Panc1 (cell line): ENCODE measurements at regions not wholly inside any gene's neighbourhood (a gene's known extent, or its start where the extent isn't known, plus 50 kb on each side); places are given as distances from the start of the nearest gene placed in this dataset.

ENCODE experiments used
- ATAC-seq: fragments of 200-7000 bp; cut with Tn5 transposase; 2 replicates; pipeline ENCODE4 v1.9.1; 2020; ENCODE audit warnings: mild to moderate bottlenecking, moderate library complexity
- BruUV-seq: library from RNA; stranded (reverse); fragments of 400-500 nt; replicated peaks from 2 replicates; lab custom pipeline; 2021; lab: Mats Ljungman, UMichigan
- CTCF ChIA-PET: fragments of 300-600 bp; sonication (Branson Sonifier 250); formaldehyde crosslinking; loops from one replicate; lab custom pipeline; 2022; ENCODE audit warnings: antibody characterized with exemption; lab: Charles Lee
- POLR2A ChIA-PET: fragments of 300-600 bp; sonication (Branson Sonifier 250); formaldehyde crosslinking; loops from one replicate; lab custom pipeline; 2022; ENCODE audit warnings: antibody characterized with exemption; lab: Charles Lee
- DNase-seq: peaks from one replicate; pipeline ENCODE4 v3.0.0-alpha.2; 2010; ENCODE audit warnings: low read depth, low spot score
- H3K27ac ChIP-seq: 2 replicates; pipeline ENCODE4 v1.5.1; 2011; ENCODE audit warnings: mild to moderate bottlenecking, low read length, inconsistent platforms
- H3K27me3 ChIP-seq: fragments of 200-500 bp; sonication (Bioruptor generic); 2 replicates; pipeline ENCODE4 v1.6.0; 2014; ENCODE audit warnings: low read length, inconsistent platforms; ENCODE audit not compliant: control insufficient read depth, insufficient read depth
- H3K36me3 ChIP-seq: fragments of 200-500 bp; sonication (Bioruptor generic); 2 replicates; pipeline ENCODE4 v1.5.1; 2014; ENCODE audit warnings: inconsistent platforms, mild to moderate bottlenecking, low read length, moderate library complexity; ENCODE audit not compliant: control insufficient read depth, insufficient read depth
- H3K4me1 ChIP-seq: 2 replicates; pipeline ENCODE4 v1.5.1; 2011; ENCODE audit warnings: inconsistent platforms, mild to moderate bottlenecking, low read length, moderate library complexity; ENCODE audit not compliant: control insufficient read depth, insufficient read depth
- H3K4me3 ChIP-seq, 2 experiments: 2 replicates each; pipeline ENCODE4 v1.5.1; 2011 to 2012; ENCODE audit warnings: low read depth in 2 of 2, low read length in 2 of 2, mild to moderate bottlenecking in 2 of 2, inconsistent platforms in 1 of 2, moderate library complexity in 1 of 2
- H3K9me3 ChIP-seq: fragments of 200-500 bp; sonication (Bioruptor generic); 2 replicates; pipeline ENCODE4 v1.5.1; 2014; ENCODE audit warnings: low read depth, mild to moderate bottlenecking, inconsistent platforms, low read length, moderate library complexity; ENCODE audit not compliant: control insufficient read depth, insufficient read depth
- CTCF ChIP-seq: fragments of 450-650 bp; IDR thresholded peaks from 2 replicates; pipeline ENCODE4 v1.5.1; 2017; ENCODE audit warnings: mild to moderate bottlenecking
- POLR2AphosphoS5 ChIP-seq: IDR thresholded peaks from 2 replicates; pipeline ENCODE4 v1.6.1; 2012; ENCODE audit warnings: mild to moderate bottlenecking, low read depth, low read length, moderate library complexity
- REST ChIP-seq, 2 experiments: IDR thresholded peaks; 2 replicates each; pipeline ENCODE4 v1.6.1; 2011 to 2012; ENCODE audit warnings: low read depth in 2 of 2, control low read depth in 1 of 2, low read length in 1 of 2, mild to moderate bottlenecking in 1 of 2, moderate library complexity in 1 of 2; ENCODE audit not compliant: insufficient read depth in 1 of 2
- SIN3A ChIP-seq: IDR thresholded peaks from 2 replicates; pipeline ENCODE4 v1.6.1; 2012; ENCODE audit warnings: low read depth, mild to moderate bottlenecking, low read length, moderate library complexity, borderline replicate concordance; ENCODE audit not compliant: insufficient read depth
- TCF7L2 ChIP-seq: IDR thresholded peaks from 2 replicates; pipeline ENCODE4 v1.6.1; 2011; ENCODE audit warnings: mild to moderate bottlenecking, low read depth, low read length, inconsistent platforms
- in situ Hi-C: cut with HindIII; loops from 2 replicates; pipeline ENCODE4 v1.10.0; 2016; ENCODE audit warnings: low sequenced_read_pairs, low pct_unique_long_range_greater_than_20kb
- intact Hi-C: fragments of 100-400 bp; cut with micrococcal nuclease; formaldehyde crosslinking; loops from one replicate; pipeline ENCODE4 v1.10.0; 2022; ENCODE audit not compliant: unreplicated experiment

DNA sequence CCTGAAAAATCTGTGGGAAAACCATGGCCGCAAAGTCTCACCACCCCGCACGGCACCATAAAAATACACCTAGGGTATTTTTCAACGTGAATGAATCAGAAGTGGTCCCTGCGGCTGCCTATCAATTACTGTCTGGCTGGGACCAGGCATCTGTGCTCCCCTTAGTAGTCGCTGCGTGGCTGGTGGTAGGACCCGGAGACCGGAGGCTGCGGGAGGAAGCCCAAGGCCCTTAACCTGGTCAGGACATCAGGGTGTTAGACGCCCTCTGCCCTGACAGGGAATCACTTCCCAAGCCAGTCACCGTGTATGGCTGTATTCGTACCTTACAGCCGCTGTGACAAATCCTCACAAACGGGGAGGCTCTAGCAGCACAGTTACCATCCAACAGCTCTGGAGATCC, 141.5 kb upstream of the PPP2R2D start:
- ChIA-PET POLR2A (no interaction called here), CTCF (no interaction called here)
- DNase-seq (no peak), ATAC-seq (no peak)
- H3K36me3 ChIP-seq, result no peaks in the 10 kb centered on the region
- TF ChIP-seq CTCF (no peak), SIN3A (no peak), REST (IDR thresholded peaks at IDR 0.05; ENCODE audit: insufficient read depth in 1 of 2, low read depth in 2 of 2, low read length in 1 of 2) (no peak), TCF7L2 (no peak), POLR2AphosphoS5 (no peak)
- no peak overlapping the region for H3K4me3 ChIP-seq
- H3K27me3 ChIP-seq, result peaks cover 7% of the 10 kb centered on the region
- intact Hi-C loops, result no loop called here
- no peaks in the 10 kb centered on the region for H3K9me3 ChIP-seq
- no peak overlapping the region for H3K27ac ChIP-seq
- in situ Hi-C loops, result no loop called here
- no TSS peak for BruUV-seq
- H3K4me1 ChIP-seq, result no peaks in the 10 kb centered on the region

GRCh38 chr10:131760416-131761166, 140.2 kb upstream of the PPP2R2D start:
- peaks cover 7% of the 10 kb centered on the region for H3K27me3 ChIP-seq
- no peaks in the 10 kb centered on the region for H3K36me3 ChIP-seq
- CTCF ChIA-PET, result no interaction called here
- H3K27ac ChIP-seq, result no peak overlapping the region
- TF ChIP-seq REST (IDR thresholded peaks at IDR 0.05; ENCODE audit: insufficient read depth in 1 of 2, low read depth in 2 of 2, low read length in 1 of 2), result no peak
- TF ChIP-seq POLR2AphosphoS5, result no peak
- TF ChIP-seq TCF7L2, result no peak
- TF ChIP-seq SIN3A, result no peak
- no peak for TF ChIP-seq CTCF
- intact Hi-C loops, result no loop called here
- no peak for ATAC-seq
- H3K4me1 ChIP-seq, result no peaks in the 10 kb centered on the region
- H3K9me3 ChIP-seq, result no peaks in the 10 kb centered on the region
- no TSS peak for BruUV-seq
- in situ Hi-C loops, result no loop called here
- no peak overlapping the region for H3K4me3 ChIP-seq
- POLR2A ChIA-PET, result no interaction called here
- no peak for DNase-seq
